NCI-H2029 (cell line): ENCODE measurements at regions not wholly inside any gene's neighbourhood (a gene's known extent, or its start where the extent isn't known, plus 50 kb on each side); places are given as distances from the start of the nearest gene placed in this dataset.
"Not testable (repeated sequence)": the region's sequence is repeated elsewhere in the genome, so short reads cannot be mapped to it uniquely, and the experiment has no call there.

Source experiments
- DNase-seq: peaks from one replicate; lab custom pipeline; 2025; lab: John Stamatoyannopoulos, UW

- DNase-seq: no peak
Observed at GRCh38 chr2:222760301-222760897, 88.9 kb downstream of the MOGAT1 start.

- no peak for DNase-seq
Observed at GRCh38 chr2:222761888-222762287, 90.4 kb downstream of the MOGAT1 start.

- no peak for DNase-seq
Observed at GRCh38 chr2:222762342-222762741, 90.9 kb downstream of the MOGAT1 start.

- DNase-seq: not testable (repeated sequence)
Observed at GRCh38 chr2:222765883-222766282, 94.4 kb downstream of the MOGAT1 start.

- DNase-seq: not testable (repeated sequence)
Observed at GRCh38 chr2:222768019-222768418, 92.8 kb upstream of the ACSL3 start.

- DNase-seq: no peak
Observed at GRCh38 chr2:222769446-222769845, 91.4 kb upstream of the ACSL3 start.

GRCh38 chr2:222769941-222770340 lies 90.9 kb upstream of the ACSL3 start:
- DNase-seq: no peak

- no peak for DNase-seq
Observed at GRCh38 chr2:222771832-222772231, 89.0 kb upstream of the ACSL3 start.

GRCh38 chr2:222774941-222775340 lies 85.9 kb upstream of the ACSL3 start:
- no peak for DNase-seq

- DNase-seq: peak; percentile 39
Observed at GRCh38 chr2:222776792-222777191, 84.0 kb upstream of the ACSL3 start.

- DNase-seq: no peak
Observed at GRCh38 chr2:222778400-222778799, 82.4 kb upstream of the ACSL3 start.

- DNase-seq: no peak
Observed at GRCh38 chr2:222779145-222779832, 81.5 kb upstream of the ACSL3 start.

GRCh38 chr2:222780051-222780450 lies 80.8 kb upstream of the ACSL3 start:
- no peak for DNase-seq

GRCh38 chr2:222782201-222782730 lies 78.6 kb upstream of the ACSL3 start:
- DNase-seq: no peak

- no peak for DNase-seq
Observed at GRCh38 chr2:222783592-222783991, 77.2 kb upstream of the ACSL3 start.

GRCh38 chr2:222790932-222791331 lies 69.9 kb upstream of the ACSL3 start:
- DNase-seq: no peak

GRCh38 chr2:222792001-222792611 lies 68.7 kb upstream of the ACSL3 start:
- DNase-seq: no peak

- no peak for DNase-seq
Observed at GRCh38 chr2:222794585-222795449, 66.0 kb upstream of the ACSL3 start.

- no peak for DNase-seq
Observed at GRCh38 chr2:222795450-222796357, 65.1 kb upstream of the ACSL3 start.

GRCh38 chr2:222796413-222797103 lies 64.3 kb upstream of the ACSL3 start:
- peak; percentile 22 for DNase-seq

GRCh38 chr2:222797261-222797660 lies 63.6 kb upstream of the ACSL3 start:
- no peak for DNase-seq
